ENCODE measurements at regions not wholly inside any gene's neighbourhood (a gene's known extent, or its start where the extent isn't known, plus 50 kb on each side); places are given as distances from the start of the nearest gene placed in this dataset.

GRCh38 chr4:96639932-96640331, 800.0 kb downstream of the PDHA2 start:
- Mint-ChIP-seq H3K27ac (no peak overlapping the region), H3K4me3 (no peak overlapping the region), H3K36me3 (ENCODE audit: low read depth) (no peaks in the 10 kb centered on the region), H3K9me3 (no peaks in the 10 kb centered on the region), H3K27me3 (ENCODE audit: low read depth) (no peaks in the 10 kb centered on the region), H3K4me1 (no peaks in the 10 kb centered on the region)
- TF ChIP-seq, protein P1, sequence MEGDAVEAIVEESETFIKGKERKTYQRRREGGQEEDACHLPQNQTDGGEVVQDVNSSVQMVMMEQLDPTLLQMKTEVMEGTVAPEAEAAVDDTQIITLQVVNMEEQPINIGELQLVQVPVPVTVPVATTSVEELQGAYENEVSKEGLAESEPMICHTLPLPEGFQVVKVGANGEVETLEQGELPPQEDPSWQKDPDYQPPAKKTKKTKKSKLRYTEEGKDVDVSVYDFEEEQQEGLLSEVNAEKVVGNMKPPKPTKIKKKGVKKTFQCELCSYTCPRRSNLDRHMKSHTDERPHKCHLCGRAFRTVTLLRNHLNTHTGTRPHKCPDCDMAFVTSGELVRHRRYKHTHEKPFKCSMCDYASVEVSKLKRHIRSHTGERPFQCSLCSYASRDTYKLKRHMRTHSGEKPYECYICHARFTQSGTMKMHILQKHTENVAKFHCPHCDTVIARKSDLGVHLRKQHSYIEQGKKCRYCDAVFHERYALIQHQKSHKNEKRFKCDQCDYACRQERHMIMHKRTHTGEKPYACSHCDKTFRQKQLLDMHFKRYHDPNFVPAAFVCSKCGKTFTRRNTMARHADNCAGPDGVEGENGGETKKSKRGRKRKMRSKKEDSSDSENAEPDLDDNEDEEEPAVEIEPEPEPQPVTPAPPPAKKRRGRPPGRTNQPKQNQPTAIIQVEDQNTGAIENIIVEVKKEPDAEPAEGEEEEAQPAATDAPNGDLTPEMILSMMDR (IDR thresholded peaks at IDR 0.05; ENCODE audit: unreplicated experiment in 3 of 3): no peak

- H3K27ac Mint-ChIP-seq: no peak overlapping the region
- peaks cover 6% of the 10 kb centered on the region for H3K9me3 Mint-ChIP-seq
- H3K4me3 Mint-ChIP-seq: no peak overlapping the region
- no peaks in the 10 kb centered on the region for H3K4me1 Mint-ChIP-seq
- no peaks in the 10 kb centered on the region for H3K27me3 Mint-ChIP-seq (ENCODE audit: low read depth)
- TF ChIP-seq, protein P1 (IDR thresholded peaks at IDR 0.05; ENCODE audit: unreplicated experiment in 3 of 3): no peak
- no peaks in the 10 kb centered on the region for H3K36me3 Mint-ChIP-seq (ENCODE audit: low read depth)
Measured at GRCh38 chr4:96642490-96642889, 802.6 kb downstream of the PDHA2 start.

DNA sequence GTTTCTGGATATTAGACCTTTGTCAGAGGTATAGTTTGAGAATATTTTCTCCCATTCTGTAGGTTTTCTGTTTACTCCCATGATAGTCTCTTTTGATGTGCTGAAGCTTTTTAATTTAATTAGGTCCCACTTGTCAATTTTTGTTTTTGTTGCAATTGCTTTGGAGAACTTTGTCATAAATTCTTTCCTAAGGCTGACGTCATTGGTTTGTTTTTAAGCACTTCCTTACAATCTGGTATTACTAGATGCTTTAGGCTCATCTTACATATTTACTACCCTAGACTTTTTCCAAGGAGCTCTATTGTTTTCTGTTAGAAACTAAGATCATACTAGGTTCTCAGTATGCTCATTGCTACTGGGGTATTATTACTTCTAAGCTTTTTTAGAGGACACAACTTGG, 806.3 kb downstream of the PDHA2 start:
- H3K9me3 Mint-ChIP-seq: peaks cover 6% of the 10 kb centered on the region
- TF ChIP-seq, protein P1 (IDR thresholded peaks at IDR 0.05; ENCODE audit: unreplicated experiment in 3 of 3): no peak

DNA sequence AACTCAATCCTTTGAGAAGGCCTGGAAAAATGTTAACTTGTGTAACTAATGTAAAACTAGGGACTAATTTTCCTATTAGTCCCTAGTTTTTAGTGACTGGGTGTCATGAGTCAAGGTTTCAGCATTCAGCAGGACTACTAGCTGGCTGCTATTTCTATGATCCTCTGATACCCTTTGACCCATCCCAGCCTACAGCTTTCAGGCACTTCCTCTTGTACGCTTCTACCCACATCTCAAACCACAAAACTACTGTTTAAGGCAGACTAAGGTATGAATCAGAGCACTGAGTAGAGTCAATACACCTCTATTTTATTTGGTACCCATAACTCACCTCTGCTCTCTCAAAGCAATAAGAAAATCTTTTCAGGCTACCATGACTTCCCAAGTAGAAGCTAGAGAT, 809.6 kb downstream of the PDHA2 start:
- no peak overlapping the region for H3K27ac Mint-ChIP-seq
- no peaks in the 10 kb centered on the region for H3K36me3 Mint-ChIP-seq (ENCODE audit: low read depth)
- no peaks in the 10 kb centered on the region for H3K4me1 Mint-ChIP-seq
- no peak overlapping the region for H3K4me3 Mint-ChIP-seq
- TF ChIP-seq, protein P1 (IDR thresholded peaks at IDR 0.05; ENCODE audit: unreplicated experiment in 3 of 3): no peak
- peaks cover 6% of the 10 kb centered on the region for H3K9me3 Mint-ChIP-seq
- no peaks in the 10 kb centered on the region for H3K27me3 Mint-ChIP-seq (ENCODE audit: low read depth)

More for the DNA sequence above, 806.3 kb downstream of the PDHA2 start:
- Mint-ChIP-seq H3K4me1 (no peaks in the 10 kb centered on the region), H3K27me3 (ENCODE audit: low read depth) (no peaks in the 10 kb centered on the region), H3K36me3 (ENCODE audit: low read depth) (no peaks in the 10 kb centered on the region), H3K4me3 (no peak overlapping the region), H3K27ac (no peak overlapping the region)

- Mint-ChIP-seq H3K27me3 (ENCODE audit: low read depth) (no peaks in the 10 kb centered on the region), H3K9me3 (no peaks in the 10 kb centered on the region), H3K4me3 (no peak overlapping the region), H3K36me3 (ENCODE audit: low read depth) (no peaks in the 10 kb centered on the region), H3K27ac (no peak overlapping the region), H3K4me1 (no peaks in the 10 kb centered on the region)
- TF ChIP-seq, protein P1 (IDR thresholded peaks at IDR 0.05; ENCODE audit: unreplicated experiment in 3 of 3): no peak
Measured at GRCh38 chr4:96652158-96652557, 812.3 kb downstream of the PDHA2 start.

DNA sequence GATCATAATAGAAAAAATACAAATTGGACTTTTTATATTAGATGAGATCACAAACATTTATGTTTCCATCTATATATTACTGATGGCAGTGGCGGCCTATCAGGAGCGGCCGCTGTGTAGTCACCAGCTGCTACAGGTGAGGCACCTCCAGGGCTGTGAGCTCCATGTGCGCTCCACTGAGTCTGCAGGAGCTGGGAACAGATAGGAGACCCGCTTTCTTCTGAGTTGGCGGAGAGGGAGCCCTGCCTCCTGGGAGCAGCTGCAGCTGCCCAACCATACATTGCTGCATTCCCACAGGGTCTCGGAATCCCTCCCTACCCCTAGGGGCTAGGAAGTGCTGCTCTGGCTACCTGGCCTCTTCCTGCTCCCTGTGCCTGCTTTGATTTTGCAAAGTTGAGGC, 812.9 kb downstream of the PDHA2 start:
- Mint-ChIP-seq H3K4me3 (no peak overlapping the region), H3K4me1 (no peaks in the 10 kb centered on the region), H3K27ac (no peak overlapping the region), H3K9me3 (no peaks in the 10 kb centered on the region), H3K27me3 (ENCODE audit: low read depth) (no peaks in the 10 kb centered on the region), H3K36me3 (ENCODE audit: low read depth) (no peaks in the 10 kb centered on the region)
- TF ChIP-seq, protein P1 (IDR thresholded peaks at IDR 0.05; ENCODE audit: unreplicated experiment in 3 of 3): no peak
